ENCODE measurements at regions not wholly inside any gene's neighbourhood (a gene's known extent, or its start where the extent isn't known, plus 50 kb on each side); places are given as distances from the start of the nearest gene placed in this dataset.

GRCh38 chr2:16251511-16252225 lies 311.3 kb downstream of the MYCN start:
- Mint-ChIP-seq H3K4me1 (no peaks in the 10 kb centered on the region), H3K4me3 (no peak overlapping the region), H3K9me3 (peaks cover 0 to 4% of the 10 kb centered on the region in 2 donors), H3K27ac (no peak overlapping the region), H3K36me3 (no peaks in the 10 kb centered on the region), H3K27me3 (peaks cover 4 to 21% of the 10 kb centered on the region in 2 donors)
- ATAC-seq (replicated peaks) (no peak), DNase-seq (no peak)

- no peak for DNase-seq
These were observed 310.5 kb downstream of the MYCN start for GRCh38 chr2:16250886-16251285.

GRCh38 chr2:16250466-16250865 lies 310.1 kb downstream of the MYCN start:
- H3K27ac Mint-ChIP-seq = no peak overlapping the region
- DNase-seq (no peak), ATAC-seq (replicated peaks) (no peak)
- H3K4me1 Mint-ChIP-seq = no peaks in the 10 kb centered on the region
- H3K4me3 Mint-ChIP-seq = no peak overlapping the region
- no peaks in the 10 kb centered on the region for H3K36me3 Mint-ChIP-seq
- H3K9me3 Mint-ChIP-seq = peaks cover 0 to 4% of the 10 kb centered on the region in 2 donors
- peaks cover 4 to 14% of the 10 kb centered on the region in 2 donors for H3K27me3 Mint-ChIP-seq

More at GRCh38 chr2:16250886-16251285, 310.5 kb downstream of the MYCN start:
- H3K36me3 Mint-ChIP-seq = no peaks in the 10 kb centered on the region
- no peaks in the 10 kb centered on the region for H3K4me1 Mint-ChIP-seq
- peaks cover 0 to 4% of the 10 kb centered on the region in 2 donors for H3K9me3 Mint-ChIP-seq
- ATAC-seq (replicated peaks) = no peak
- no peak overlapping the region for H3K4me3 Mint-ChIP-seq
- H3K27me3 Mint-ChIP-seq = peaks cover 4 to 14% of the 10 kb centered on the region in 2 donors
- H3K27ac Mint-ChIP-seq = no peak overlapping the region

- ATAC-seq (replicated peaks) = no peak
- no peak for DNase-seq
- Mint-ChIP-seq H3K9me3 (peaks cover 0 to 4% of the 10 kb centered on the region in 2 donors), H3K4me3 (no peak overlapping the region), H3K4me1 (no peaks in the 10 kb centered on the region), H3K27me3 (peaks cover 4 to 14% of the 10 kb centered on the region in 2 donors), H3K36me3 (no peaks in the 10 kb centered on the region), H3K27ac (no peak overlapping the region)
These were observed 309.7 kb downstream of the MYCN start for GRCh38 chr2:16250056-16250425.

GRCh38 chr2:16249246-16250055 lies 309.1 kb downstream of the MYCN start:
- Mint-ChIP-seq H3K27me3 (peaks cover 0 to 9% of the 10 kb centered on the region in 2 donors), H3K4me3 (no peak overlapping the region), H3K4me1 (no peaks in the 10 kb centered on the region), H3K27ac (no peak overlapping the region), H3K9me3 (peaks cover 0 to 2% of the 10 kb centered on the region in 2 donors), H3K36me3 (no peaks in the 10 kb centered on the region)
- DNase-seq (no peak), ATAC-seq (replicated peaks) (no peak)

GRCh38 chr2:16248571-16249105 lies 308.3 kb downstream of the MYCN start:
- Mint-ChIP-seq H3K27me3 (peaks cover 0 to 4% of the 10 kb centered on the region in 2 donors), H3K4me1 (no peaks in the 10 kb centered on the region), H3K27ac (no peak overlapping the region), H3K9me3 (no peaks in the 10 kb centered on the region), H3K4me3 (no peak overlapping the region), H3K36me3 (no peaks in the 10 kb centered on the region)
- DNase-seq (no peak), ATAC-seq (replicated peaks) (no peak)

GRCh38 chr2:16247326-16248122 lies 307.2 kb downstream of the MYCN start:
- ATAC-seq (replicated peaks) = no peak
- DNase-seq = no peak
- H3K4me1 Mint-ChIP-seq = no peaks in the 10 kb centered on the region
- no peaks in the 10 kb centered on the region for H3K9me3 Mint-ChIP-seq
- no peaks in the 10 kb centered on the region for H3K27me3 Mint-ChIP-seq
- no peaks in the 10 kb centered on the region for H3K36me3 Mint-ChIP-seq
- H3K4me3 Mint-ChIP-seq = no peak overlapping the region
- no peak overlapping the region for H3K27ac Mint-ChIP-seq

GRCh38 chr2:16246911-16247310 lies 306.6 kb downstream of the MYCN start:
- ATAC-seq (replicated peaks) (no peak), DNase-seq (no peak)
- no peaks in the 10 kb centered on the region for H3K36me3 Mint-ChIP-seq
- H3K4me1 Mint-ChIP-seq = no peaks in the 10 kb centered on the region
- no peaks in the 10 kb centered on the region for H3K9me3 Mint-ChIP-seq
- H3K27me3 Mint-ChIP-seq = no peaks in the 10 kb centered on the region
- no peak overlapping the region for H3K27ac Mint-ChIP-seq
- H3K4me3 Mint-ChIP-seq = no peak overlapping the region

- no peak for DNase-seq
- H3K27me3 Mint-ChIP-seq = no peaks in the 10 kb centered on the region
- H3K4me3 Mint-ChIP-seq = no peak overlapping the region
- no peaks in the 10 kb centered on the region for H3K4me1 Mint-ChIP-seq
- no peaks in the 10 kb centered on the region for H3K9me3 Mint-ChIP-seq
- H3K27ac Mint-ChIP-seq = no peak overlapping the region
- no peaks in the 10 kb centered on the region for H3K36me3 Mint-ChIP-seq
- ATAC-seq (replicated peaks) = no peak
These were observed 306.0 kb downstream of the MYCN start for GRCh38 chr2:16246281-16246850.

- ATAC-seq (replicated peaks) (no peak), DNase-seq (no peak)
- Mint-ChIP-seq H3K27ac (no peak overlapping the region), H3K4me1 (no peaks in the 10 kb centered on the region), H3K36me3 (no peaks in the 10 kb centered on the region), H3K27me3 (no peaks in the 10 kb centered on the region), H3K9me3 (no peaks in the 10 kb centered on the region), H3K4me3 (no peak overlapping the region)
These were observed 305.2 kb downstream of the MYCN start for GRCh38 chr2:16245481-16246054.

- Mint-ChIP-seq H3K4me3 (no peak overlapping the region), H3K9me3 (no peaks in the 10 kb centered on the region), H3K36me3 (no peaks in the 10 kb centered on the region), H3K27me3 (peaks cover 0 to 3% of the 10 kb centered on the region in 2 donors), H3K27ac (no peak overlapping the region), H3K4me1 (no peaks in the 10 kb centered on the region)
- no peak for ATAC-seq (replicated peaks)
- DNase-seq = no peak
These were observed 304.6 kb downstream of the MYCN start for GRCh38 chr2:16244966-16245320.

GRCh38 chr2:16244153-16244965 lies 304.0 kb downstream of the MYCN start:
- no peaks in the 10 kb centered on the region for H3K9me3 Mint-ChIP-seq
- no peaks in the 10 kb centered on the region for H3K4me1 Mint-ChIP-seq
- H3K27me3 Mint-ChIP-seq = peaks cover 0 to 6% of the 10 kb centered on the region in 2 donors
- no peak overlapping the region for H3K27ac Mint-ChIP-seq
- DNase-seq (no peak), ATAC-seq (replicated peaks) (peak in 1 of 2 donors; percentile 23)
- H3K4me3 Mint-ChIP-seq = no peak overlapping the region
- H3K36me3 Mint-ChIP-seq = no peaks in the 10 kb centered on the region

GRCh38 chr2:16243411-16243996 lies 303.2 kb downstream of the MYCN start:
- H3K27ac Mint-ChIP-seq = no peak overlapping the region

More at GRCh38 chr2:16243411-16243996, 303.2 kb downstream of the MYCN start:
- DNase-seq (no peak), ATAC-seq (replicated peaks) (peak in 1 of 2 donors; percentile 4)
- Mint-ChIP-seq H3K9me3 (no peaks in the 10 kb centered on the region), H3K27me3 (peaks cover 0 to 6% of the 10 kb centered on the region in 2 donors), H3K4me3 (no peak overlapping the region), H3K4me1 (no peaks in the 10 kb centered on the region), H3K36me3 (no peaks in the 10 kb centered on the region)
